B cell (primary cell): ENCODE measurements at regions not wholly inside any gene's neighbourhood (a gene's known extent, or its start where the extent isn't known, plus 50 kb on each side); places are given as distances from the start of the nearest gene placed in this dataset.

Experiments
- EZH2 ChIP-seq: IDR thresholded peaks from 2 replicates; pipeline ENCODE4 v1.6.1; 2012; ENCODE audit warnings: borderline replicate concordance, low read depth, mild to moderate bottlenecking, moderate library complexity, low read length; ENCODE audit not compliant: insufficient read depth, poor library complexity, severe bottlenecking
- TF ChIP-seq, protein P1 (sequence below): fragments of 200-600 bp; IDR thresholded peaks from one replicate; pipeline ENCODE4 v1.8.0; 2022; ENCODE audit warnings: antibody characterized with exemption, mild to moderate bottlenecking

DNA sequence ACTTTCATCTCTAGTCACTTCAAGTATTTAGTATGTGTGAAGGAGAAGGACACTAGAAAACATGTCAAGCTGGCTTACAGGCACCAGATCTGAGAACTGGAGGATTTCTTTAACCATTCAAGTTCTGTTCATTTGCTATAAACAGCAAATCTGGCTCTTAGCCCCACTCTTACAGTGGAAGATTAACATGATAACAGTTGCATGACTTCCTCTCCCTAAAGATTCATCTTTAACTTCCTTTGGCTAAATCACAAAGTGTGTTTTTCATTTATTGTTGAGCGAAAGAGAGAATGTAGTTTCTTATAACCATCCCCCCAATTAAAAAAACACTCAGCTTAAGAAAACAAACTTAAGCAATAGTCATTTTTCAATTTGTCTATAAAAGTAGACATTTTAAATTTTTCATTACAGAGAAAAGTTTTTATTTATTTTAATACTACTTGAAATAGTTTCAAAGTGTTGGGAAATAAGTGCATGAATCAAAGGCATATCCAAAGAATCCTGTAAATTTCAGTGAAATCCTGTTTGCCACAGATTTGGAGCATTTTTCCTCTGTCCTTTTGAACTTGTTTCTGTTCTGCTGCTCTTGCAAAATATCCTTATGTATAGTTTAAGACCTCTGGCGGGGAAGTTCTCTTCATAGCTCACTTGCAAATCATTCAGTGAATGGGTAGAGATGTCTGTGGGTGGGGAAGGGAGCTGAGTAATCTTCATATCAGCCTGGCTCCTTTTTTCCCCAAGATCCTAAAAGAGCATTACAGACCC is 241.0 kb upstream of the RBBP8 start:
- TF ChIP-seq, protein P1, sequence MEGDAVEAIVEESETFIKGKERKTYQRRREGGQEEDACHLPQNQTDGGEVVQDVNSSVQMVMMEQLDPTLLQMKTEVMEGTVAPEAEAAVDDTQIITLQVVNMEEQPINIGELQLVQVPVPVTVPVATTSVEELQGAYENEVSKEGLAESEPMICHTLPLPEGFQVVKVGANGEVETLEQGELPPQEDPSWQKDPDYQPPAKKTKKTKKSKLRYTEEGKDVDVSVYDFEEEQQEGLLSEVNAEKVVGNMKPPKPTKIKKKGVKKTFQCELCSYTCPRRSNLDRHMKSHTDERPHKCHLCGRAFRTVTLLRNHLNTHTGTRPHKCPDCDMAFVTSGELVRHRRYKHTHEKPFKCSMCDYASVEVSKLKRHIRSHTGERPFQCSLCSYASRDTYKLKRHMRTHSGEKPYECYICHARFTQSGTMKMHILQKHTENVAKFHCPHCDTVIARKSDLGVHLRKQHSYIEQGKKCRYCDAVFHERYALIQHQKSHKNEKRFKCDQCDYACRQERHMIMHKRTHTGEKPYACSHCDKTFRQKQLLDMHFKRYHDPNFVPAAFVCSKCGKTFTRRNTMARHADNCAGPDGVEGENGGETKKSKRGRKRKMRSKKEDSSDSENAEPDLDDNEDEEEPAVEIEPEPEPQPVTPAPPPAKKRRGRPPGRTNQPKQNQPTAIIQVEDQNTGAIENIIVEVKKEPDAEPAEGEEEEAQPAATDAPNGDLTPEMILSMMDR: no peak
- TF ChIP-seq EZH2: no peak
